HG02938 (cell line): ENCODE measurements at regions not wholly inside any gene's neighbourhood (a gene's known extent, or its start where the extent isn't known, plus 50 kb on each side); places are given as distances from the start of the nearest gene placed in this dataset.

Experiments
- ATAC-seq: cut with Tn5 transposase; IDR thresholded peaks from one replicate; pipeline ENCODE4 v1.9.1; 2021; ENCODE audit warnings: mild to moderate bottlenecking, moderate library complexity; ENCODE audit not compliant: unreplicated experiment

DNA sequence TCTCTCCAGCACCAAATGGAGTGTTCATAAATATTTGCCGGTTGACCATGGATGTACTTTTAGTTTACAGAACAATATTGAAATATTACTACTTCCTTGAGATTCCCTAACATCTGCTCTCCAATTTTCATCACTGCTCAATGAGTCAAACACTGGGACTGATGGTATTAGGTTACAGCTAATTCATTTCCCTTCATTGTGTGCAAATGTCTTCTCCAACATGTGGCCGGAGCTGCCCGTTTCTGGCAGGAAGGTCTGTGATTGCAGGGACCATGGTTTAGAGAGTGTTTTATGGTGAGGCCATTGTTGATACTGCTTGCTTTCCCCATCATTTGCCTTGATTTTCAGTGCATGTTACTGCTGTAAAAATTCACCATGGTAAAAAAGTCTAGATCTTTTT is 209.3 kb downstream of the HS3ST3B1 start:
- no peak for ATAC-seq

DNA sequence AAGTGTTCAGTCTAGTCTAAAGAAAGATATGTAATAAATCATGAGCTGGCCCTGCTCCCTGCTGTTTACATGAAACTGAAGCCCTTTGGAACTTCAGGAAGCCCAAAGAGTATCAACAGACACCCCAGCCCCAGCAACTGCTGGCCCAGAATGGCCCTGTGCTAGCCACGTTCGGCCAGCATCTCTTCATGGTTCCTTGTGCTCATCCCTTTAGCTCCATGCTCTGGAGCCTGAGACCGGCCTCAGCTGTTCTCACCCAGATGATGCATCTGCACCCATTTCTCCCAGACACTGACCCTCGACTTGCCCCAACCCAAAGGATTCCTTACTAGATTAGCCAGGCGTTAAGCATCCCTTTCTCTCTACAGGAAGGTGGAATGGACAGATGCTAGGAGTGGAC is 207.3 kb downstream of the HS3ST3B1 start:
- no peak for ATAC-seq

DNA sequence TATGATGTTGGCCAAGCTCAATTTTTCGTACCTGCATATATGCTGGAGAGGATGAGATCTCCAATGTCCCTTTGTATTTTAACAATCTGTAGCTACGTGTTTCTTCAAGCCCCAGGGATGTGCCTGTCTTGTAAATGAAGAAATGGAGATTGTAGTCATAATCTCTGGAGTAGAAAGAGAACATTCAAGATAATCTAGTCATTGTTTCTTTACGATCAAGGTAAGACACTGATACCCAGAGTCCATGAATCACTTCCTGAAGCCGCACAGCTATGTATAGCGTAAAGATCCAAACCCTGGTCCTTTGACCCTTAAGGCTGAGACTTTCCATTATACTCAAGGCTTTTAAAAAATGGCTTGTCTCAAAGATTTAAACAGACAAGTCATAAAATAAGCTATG is 205.5 kb downstream of the HS3ST3B1 start:
- ATAC-seq = no peak

DNA sequence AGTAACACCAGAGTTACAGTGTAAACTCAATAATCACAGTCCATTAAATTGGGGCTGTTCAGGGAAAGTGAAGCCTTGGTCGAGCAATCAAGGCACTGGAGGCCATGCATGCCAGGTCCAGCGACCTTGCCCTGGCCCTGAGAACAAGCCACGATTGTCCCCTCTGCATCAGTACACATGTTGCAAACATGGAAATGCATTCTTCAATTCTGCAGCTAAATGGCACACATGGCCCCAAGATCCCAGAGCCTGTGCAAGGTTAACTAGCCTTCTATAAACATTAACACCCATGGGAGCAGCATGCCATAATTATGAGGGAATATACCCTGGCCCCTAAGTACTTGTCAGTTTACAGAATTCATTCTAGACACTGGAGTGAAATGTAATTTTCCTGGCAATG is 204.7 kb downstream of the HS3ST3B1 start:
- ATAC-seq = no peak

DNA sequence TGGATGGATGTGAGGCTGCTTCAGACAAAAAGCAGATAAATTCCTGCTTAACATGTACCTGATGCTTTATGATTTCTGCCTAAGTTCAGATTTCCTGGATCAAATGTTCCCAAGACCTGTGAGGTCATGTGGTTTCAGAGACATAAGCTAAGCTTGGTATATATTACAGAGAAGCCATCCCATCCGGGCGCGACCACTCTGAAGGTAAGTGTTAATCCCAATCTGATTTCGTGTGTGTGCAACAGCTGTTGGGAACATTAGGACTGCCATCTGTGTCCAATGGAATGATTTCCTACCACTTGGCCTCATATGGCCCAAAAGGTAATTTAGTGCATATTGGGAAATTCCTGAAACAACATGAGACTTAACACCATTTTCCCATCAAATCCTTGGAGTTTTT is 199.1 kb downstream of the HS3ST3B1 start:
- no peak for ATAC-seq

DNA sequence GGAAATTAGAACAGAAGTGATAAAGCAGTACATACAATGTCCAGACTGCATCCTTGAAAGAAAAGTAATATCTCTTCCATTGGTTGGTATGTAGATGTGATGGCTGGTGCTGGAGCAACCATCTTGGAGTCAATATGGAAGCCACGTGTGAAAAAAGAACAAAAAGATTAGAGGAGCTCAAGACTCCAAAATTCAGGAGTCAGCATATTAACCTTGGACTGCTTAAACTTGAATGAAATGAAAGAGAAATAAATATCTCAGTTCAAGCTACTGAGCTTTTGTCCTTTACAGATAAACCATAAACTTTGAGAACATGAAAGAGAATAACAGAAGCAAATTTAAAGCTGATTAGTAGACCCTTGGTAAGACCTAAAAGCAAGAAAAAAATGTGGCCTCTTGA is 197.9 kb downstream of the HS3ST3B1 start:
- ATAC-seq = no peak

DNA sequence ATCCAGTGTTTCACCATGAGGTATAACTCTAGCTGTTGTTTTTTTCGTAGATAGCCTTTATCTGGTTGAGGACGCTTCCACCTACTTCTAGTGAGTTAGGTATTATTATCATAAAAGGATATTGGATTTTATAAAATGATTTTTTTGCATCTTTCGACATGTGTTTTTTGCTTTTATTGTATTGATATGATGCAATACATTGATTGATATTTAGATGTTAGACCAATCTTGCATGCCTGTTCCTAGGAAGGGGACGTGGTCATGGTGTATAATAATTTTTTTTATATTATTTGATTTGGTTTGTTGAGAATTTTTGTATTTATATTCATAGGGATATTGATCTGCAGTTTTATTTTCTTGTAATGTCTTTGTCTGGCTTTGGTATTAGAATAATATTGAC is 193.3 kb downstream of the HS3ST3B1 start:
- ATAC-seq = no peak

DNA sequence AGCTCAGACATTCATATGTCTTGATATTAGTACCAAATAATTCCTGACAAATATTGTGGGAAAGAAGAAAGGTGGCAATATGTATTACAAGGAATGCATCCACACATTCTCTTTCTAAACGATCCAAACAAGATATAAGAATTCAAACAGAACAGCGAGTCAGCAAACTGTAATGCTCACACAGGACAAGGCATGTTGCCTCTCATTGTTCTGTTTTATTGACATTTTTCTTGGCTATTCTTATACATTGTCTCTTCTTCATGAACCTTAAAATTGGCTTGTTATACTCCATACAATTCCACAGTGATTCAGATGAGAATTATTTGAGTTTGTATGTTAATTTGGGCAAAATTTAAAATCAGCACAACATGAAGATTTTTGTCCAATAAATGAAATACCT is 189.1 kb downstream of the HS3ST3B1 start:
- no peak for ATAC-seq

DNA sequence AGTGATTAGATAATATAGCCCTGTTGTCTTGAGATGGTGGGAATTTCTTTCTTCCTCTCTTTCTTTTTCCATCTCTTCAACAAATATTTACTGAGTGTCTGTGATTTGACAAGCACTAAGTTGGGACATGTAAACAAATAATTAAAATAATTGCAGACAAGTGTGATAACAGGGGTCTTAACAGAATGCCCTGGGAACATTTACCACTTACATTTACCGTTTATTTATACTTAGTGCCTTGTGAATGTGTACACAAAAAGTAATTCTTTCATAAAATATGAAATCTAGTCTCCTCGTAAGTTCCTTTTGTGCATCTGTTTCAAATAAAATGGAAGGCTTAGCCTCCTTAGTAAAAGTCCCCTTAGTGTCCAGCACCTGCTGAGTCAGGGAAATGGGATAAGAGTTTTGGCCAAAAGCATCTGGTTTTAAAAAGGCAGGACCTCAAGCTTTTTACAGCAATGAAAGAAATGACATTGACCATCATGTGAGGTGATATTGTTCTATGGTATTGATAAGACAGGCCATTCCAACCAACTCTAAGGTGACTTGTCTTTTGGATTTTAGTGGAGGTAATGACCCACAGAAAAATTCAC is 188.2 kb downstream of the HS3ST3B1 start:
- no peak for ATAC-seq

DNA sequence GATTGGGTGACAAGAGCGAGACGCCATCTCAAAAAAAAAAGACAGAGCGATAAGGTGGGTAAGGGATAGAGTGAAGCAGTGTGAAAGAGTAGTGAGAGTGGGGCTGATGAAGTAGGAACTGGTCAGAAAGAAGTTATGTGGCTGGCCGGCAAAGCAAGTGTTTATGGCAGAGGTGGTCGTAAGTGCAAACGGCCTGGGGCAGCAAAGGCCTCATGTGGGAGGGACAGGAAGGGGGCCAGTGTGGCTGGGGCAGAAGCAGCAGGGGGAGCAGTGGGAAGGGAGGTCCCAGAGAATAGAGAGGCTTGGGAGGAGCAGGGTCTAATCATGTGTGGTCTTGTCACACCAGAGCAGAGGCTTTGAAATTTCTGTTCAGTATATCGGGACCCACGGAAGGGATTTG is 186.2 kb downstream of the HS3ST3B1 start:
- no peak for ATAC-seq

DNA sequence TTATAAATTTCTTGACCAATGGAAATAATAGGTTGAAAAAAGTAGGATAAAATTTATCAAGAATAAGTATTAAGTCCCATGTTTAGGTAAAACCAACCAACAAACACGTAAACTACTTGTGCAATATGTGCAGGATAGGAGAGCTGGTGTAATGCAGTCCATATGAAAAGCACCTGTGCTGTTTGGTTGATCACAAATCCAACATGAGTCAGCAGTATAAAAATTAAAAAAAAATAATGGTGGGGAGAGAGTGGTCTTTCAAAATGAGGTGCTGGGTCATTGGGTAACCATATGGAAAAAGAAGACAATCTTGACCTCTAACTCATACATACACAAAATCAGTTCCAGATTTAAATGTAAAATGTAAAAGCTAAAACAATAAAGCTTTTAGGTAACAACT is 181.8 kb downstream of the HS3ST3B1 start:
- ATAC-seq = no peak

DNA sequence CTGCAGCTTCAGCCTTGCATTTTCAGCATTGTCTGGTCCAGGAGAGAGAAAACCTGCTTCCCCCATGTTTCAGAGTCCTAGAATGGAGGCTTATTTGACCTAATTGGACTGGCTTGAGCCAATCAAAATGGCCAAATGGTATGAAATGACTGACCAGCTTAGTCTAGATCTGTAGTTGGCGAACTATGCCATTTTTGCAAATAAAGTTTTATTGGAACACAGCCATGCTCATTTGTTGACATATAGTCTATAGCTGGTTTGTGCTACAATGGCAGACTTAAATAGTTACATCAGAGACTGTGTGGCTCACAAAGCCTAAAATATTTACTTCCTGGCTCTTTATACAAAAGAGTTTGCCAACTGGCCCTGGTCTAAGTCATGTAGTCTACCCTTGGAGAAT is 180.8 kb downstream of the HS3ST3B1 start:
- ATAC-seq = no peak

DNA sequence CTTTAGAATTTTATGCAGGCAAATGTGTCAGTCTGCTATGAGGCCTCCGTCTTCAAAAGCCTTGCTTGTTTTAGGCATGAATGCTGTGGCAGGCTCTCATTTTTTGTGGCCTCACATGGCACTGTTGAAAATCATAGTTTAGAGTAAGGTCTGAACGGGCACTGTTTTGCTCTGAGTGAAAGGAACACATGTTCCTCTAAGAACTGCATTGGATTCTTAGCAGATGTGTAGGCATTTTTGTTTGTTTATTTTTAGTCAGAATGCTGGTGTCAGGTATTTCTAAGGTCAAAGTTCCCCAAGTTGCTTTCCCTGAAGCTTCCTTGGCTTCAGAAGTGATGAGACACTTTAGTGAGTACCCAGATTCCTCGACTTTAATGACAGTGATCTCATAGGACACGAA is 173.7 kb downstream of the HS3ST3B1 start:
- ATAC-seq = no peak

DNA sequence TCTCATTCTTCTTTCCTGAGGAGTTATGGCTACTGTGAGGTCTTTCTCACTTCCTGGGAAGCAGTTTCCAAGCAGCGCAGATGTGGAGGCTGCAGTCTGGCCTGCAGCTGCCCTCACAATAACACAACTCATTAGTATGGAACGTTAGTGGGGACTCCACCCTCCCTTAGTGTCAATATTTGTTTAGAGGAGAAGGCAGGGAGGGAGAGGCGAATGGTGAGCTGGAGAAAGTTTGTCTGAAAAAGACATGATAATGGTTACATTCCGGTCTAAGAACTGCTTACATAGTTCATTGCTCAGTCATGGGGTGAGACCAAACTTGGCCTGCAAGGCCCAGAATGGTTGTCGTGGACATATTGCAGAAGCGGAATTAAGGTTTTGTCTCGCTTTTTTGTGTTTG is 170.2 kb downstream of the HS3ST3B1 start:
- ATAC-seq = no peak

DNA sequence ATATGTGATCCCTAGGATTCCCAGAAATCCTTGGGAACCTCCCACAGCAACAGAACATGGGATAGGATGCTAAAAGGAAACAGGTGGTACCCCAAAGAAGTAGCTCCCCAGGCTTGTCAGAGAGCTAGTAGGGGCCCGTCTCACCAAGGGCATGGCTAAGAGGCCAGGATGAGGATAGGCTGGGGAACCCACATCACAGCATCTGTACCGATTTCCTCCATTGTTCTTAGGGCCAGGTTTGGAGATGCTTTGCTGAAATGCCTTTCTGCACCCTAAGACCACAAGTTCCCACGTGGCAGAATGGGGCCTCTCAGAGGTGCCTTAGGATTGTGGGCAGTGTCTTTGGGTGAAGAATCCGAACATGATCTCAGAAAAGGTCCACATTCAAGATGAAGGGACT is 169.5 kb downstream of the HS3ST3B1 start:
- ATAC-seq = no peak

DNA sequence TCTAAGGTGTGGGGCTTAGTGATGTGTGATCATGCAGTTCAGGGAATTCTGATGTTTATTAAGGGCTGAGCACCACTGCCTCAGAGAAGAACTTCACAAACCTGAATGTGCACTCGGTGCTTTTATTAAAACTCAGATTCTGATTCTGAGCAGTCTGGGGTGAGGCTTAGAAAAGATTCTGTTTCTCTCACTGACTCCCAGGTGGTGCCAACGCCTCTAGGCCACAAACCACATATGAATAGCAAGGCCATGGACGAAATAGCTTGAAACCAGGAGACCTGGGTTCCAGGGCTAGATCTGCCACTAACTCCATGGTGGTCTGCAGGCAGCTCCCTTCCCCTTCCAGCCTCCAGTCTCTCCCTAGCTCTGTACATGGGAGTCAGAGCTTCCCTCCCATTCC is 169.1 kb downstream of the HS3ST3B1 start:
- no peak for ATAC-seq

DNA sequence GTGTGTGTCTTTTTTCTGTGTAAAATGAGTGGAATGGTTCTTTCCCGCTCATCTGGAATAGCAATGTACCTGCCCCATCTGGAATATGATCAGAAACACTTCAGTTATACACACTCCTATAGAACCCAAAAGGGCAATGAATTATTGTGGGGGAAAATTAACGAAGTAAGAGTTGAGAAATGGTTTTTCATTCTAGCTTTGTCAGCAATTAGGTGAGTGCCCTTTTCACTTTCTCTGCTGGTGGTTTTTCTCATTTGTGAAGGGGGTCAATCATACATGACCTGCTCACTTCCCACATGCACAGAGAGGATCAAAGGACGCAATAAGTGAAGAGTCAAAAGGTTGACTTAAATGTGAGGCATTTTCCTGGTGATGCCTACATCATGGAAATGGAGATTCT is 168.0 kb downstream of the HS3ST3B1 start:
- no peak for ATAC-seq

DNA sequence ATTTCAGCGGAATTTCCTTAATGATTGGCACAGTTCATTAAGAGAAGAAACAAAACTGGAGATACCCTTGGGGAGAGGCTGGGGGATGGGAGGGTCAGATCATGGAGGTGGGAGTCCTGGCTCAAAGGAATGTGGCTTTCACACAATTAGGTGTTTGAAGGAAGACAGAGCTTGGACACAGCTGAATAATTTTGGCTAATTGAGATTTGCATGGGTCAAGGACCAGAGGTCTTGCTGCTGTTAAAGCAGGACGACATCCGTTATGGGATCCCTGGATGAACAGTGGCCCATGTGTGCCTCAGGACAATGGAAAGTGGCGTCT is 160.3 kb downstream of the HS3ST3B1 start:
- no peak for ATAC-seq

DNA sequence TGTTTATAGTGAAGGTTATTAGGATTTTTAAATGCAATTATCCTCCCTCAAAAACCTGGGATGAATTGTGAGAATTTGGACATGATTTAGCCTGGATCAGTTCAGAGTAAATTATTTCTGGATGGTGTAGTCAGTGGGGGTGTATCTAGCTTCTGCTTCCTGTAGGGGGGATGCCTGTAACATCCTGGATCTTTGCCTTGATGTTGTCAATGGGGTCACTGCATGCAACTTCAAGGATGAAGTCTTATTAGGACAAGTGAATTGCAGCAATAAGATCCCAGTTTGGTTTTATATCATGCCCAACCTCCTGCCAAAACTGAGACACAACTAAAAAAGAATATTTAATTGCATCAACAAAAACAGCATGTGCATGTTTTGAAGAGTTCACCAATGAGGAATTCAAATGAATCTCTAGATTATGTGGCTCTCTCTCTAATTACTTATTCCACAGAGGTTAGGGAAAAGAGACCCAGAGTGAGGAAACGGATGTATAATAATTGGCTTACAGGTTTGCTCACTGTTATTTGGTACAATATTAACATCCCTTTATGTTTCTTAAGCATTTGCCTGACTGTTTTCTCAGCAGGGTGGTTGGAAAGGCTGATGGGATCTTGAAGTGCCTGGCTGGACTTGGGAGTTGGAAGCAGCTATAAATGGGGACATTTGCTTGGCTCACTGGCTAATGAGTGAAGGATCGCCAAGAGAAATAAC is 159.8 kb downstream of the HS3ST3B1 start:
- ATAC-seq = no peak

DNA sequence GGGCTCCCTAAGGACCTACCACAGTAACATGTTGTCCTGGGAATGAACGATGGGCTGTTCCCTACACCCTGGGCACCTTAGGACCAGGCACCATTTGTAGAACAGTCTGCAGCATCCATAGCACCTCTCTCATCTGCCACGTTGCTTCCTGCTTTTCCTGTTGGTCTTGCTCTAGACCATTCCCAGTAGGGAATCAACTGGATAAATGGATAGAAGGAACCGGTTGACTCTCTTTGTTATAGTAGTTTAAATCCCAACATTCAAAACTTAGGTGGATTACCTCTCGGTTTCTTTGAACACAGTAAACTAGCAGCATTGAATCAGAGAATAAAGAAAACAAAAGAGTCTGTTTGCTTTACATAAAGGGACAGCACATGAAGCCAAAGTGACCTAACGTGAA is 159.1 kb downstream of the HS3ST3B1 start:
- no peak for ATAC-seq

DNA sequence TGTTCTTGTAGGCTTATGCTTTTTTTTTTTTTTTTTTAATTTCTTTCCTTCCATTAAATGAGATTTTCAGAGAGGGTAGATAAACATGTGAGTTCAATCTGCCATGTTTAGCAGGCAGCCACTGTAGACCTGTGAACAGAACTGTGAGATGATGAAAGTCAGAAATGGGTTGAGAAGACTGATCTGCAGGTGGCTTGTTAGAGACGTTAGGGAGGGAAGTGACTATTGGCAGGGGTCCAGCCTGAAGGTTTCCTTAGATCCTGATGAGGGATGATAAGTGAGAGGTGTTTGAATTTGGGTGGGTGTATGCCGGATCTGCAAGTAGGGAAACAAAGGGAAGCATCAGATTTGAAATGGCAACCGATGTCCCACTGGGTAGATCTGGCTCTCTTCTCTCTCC is 157.8 kb downstream of the HS3ST3B1 start:
- no peak for ATAC-seq

DNA sequence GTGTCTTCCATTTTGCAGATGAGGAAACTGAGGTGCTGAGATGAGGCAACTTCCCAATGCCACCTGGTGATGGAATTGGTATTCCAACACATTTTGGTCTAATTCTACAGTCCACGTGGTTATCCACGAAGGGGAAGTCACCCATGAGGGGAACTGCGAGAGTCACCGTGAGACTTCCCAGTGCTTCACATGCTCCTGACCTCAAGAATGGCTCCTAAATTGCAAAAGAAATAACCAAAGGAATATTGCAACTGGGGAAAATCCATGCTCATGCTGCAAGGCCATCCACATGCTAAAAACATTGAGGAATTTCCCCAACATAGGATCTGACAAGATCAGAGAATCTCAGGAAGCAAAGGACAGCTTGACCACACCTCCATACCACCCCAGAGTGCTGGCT is 153.9 kb downstream of the HS3ST3B1 start:
- ATAC-seq = no peak

DNA sequence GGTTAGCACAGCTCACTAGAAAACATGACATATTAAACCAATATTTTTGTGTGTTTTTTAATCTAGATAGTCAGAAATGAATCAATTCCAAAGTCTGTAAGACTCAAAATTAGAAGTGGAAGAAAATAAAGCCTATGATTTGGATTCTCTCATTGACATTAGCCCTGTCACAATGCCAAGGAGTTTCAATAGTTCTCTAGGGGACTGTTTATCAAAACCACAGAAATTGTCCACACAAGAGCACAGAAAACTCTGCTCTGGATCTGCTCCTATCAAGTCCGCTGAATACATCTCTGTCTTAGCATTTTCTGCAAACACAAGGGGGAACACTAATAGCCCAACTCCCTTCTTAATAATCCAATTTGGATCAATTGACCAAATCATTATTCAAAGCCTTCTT is 152.0 kb downstream of the HS3ST3B1 start:
- ATAC-seq = no peak
